H1 (cell line): ENCODE measurements at regions not wholly inside any gene's neighbourhood (a gene's known extent, or its start where the extent isn't known, plus 50 kb on each side); places are given as distances from the start of the nearest gene placed in this dataset.

Experiments
- BCL11A ChIP-seq, 2 experiments: IDR thresholded peaks; one replicate each; pipeline ENCODE4 v1.6.1; 2011; ENCODE audit warnings: low read depth in 2 of 2, low read length in 2 of 2, mild to moderate bottlenecking in 2 of 2
- CBX5 ChIP-seq: fragments of 300-800, 300-1000 bp; sonication (generic); IDR thresholded peaks from 2 replicates; pipeline ENCODE4 v1.7.1; 2016; ENCODE audit warnings: antibody characterized with exemption, low read length, low read depth
- CHD2 ChIP-seq: IDR thresholded peaks from 2 replicates; pipeline ENCODE4 v1.6.1; 2012; ENCODE audit warnings: low read length, improper control_type of control experiment
- CHD7 ChIP-seq: fragments of 300-600 bp; sonication (generic); IDR thresholded peaks from 2 replicates; pipeline ENCODE4 v1.7.1; 2012; ENCODE audit warnings: low read length, moderate library complexity, mild to moderate bottlenecking, inconsistent platforms; ENCODE audit not compliant: insufficient replicate concordance
- NANOG ChIP-seq: IDR thresholded peaks from 2 replicates; pipeline ENCODE4 v1.6.1; 2011; ENCODE audit warnings: low read length, low read depth, mild to moderate bottlenecking, inconsistent platforms; ENCODE audit not compliant: insufficient read depth, poor library complexity, severe bottlenecking
- RAD21 ChIP-seq, 2 experiments: IDR thresholded peaks in 1 of 2; conservative IDR thresholded peaks in 1 of 2; 2 replicates each; pipeline ENCODE4 v1.6.1; 2011; ENCODE audit warnings: low read depth in 2 of 2, low read length in 2 of 2, improper control_type of control experiment in 1 of 2, inconsistent platforms in 1 of 2, mild to moderate bottlenecking in 1 of 2, moderate library complexity in 1 of 2
- RBBP5 ChIP-seq: IDR thresholded peaks from 2 replicates; pipeline ENCODE4 v1.7.1; 2012; ENCODE audit warnings: low read depth, mild to moderate bottlenecking, inconsistent platforms, low read length, moderate library complexity, borderline replicate concordance
- SP1 ChIP-seq: IDR thresholded peaks from 2 replicates; pipeline ENCODE4 v1.6.1; 2011; ENCODE audit warnings: low read depth, low read length
- SP4 ChIP-seq: IDR thresholded peaks from 2 replicates; pipeline ENCODE4 v1.6.1; 2012; ENCODE audit warnings: low read length, inconsistent platforms

DNA sequence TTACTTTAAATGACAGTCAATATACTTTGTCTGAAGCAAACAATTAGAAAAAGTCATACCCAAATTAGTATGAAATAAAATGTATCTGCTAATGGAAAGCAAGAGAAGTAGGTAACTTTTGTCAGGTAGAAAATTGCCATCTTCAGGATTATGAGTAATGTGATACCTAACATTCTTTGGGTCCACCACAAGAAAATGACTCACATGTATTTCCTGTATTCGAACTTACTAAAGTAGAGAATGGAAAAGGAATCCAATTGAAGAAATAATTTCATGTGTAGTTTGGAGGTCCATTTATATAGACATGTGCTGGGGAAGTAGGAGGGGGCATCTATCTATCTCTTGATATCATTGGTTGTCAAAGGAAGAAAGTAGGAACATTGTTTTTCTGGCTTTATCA, 636.2 kb upstream of the CHAC2 start (continued):
- TF ChIP-seq CHD7 (no peak), BCL11A (IDR thresholded peaks at IDR 0.05; ENCODE audit: low read depth in 2 of 2, low read length in 2 of 2) (no peak), RAD21 (IDR thresholded peaks at IDR 0.05 in 1 of 2, conservative IDR thresholded peaks at IDR 0.05 in 1 of 2; ENCODE audit: low read depth in 2 of 2, low read length in 2 of 2) (no peak), RBBP5 (no peak), CBX5 (no peak), NANOG (no peak), CHD2 (no peak), SP1 (no peak), SP4 (no peak)
